SK-N-MC (cell line): ENCODE measurements at regions not wholly inside any gene's neighbourhood (a gene's known extent, or its start where the extent isn't known, plus 50 kb on each side); places are given as distances from the start of the nearest gene placed in this dataset.

Source experiments
- EZH2 ChIP-seq: fragments of 200-600 bp; sonication (generic); IDR thresholded peaks from one replicate; pipeline ENCODE4 v1.6.1; 2017; ENCODE audit warnings: antibody characterized with exemption
- POLR2AphosphoS5 ChIP-seq: IDR thresholded peaks from 2 replicates; pipeline ENCODE4 v1.6.1; 2012; ENCODE audit warnings: mild to moderate bottlenecking, low read depth, low read length, borderline replicate concordance

DNA sequence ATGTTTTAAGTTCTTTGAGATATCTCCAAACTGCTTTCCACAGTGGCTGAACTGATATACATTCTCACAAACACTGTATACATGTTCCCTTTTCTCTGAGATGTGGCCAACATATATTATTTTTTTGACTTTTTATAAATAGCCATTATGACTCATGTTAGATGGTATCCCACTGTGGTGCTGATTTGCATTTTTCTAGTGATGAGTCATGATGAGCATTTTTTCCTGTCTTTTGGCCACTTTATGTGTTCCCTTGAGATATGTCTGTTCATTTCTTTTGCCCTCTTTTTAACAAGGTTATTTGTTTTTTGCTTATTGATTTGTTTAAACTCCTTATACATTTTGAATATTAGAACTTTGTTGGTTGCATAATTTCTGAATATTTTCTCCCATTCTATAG is 1055.1 kb downstream of the NXPH1 start:
- TF ChIP-seq EZH2 (no peak), POLR2AphosphoS5 (no peak)
